Ovary (tissue), 7 donors: ENCODE measurements at regions not wholly inside any gene's neighbourhood (a gene's known extent, or its start where the extent isn't known, plus 50 kb on each side); places are given as distances from the start of the nearest gene placed in this dataset.
A peak's percentile ranks its signal among the peaks of the same experiment; 100 is the strongest.
"Not testable (repeated sequence)": the region's sequence is repeated elsewhere in the genome, so short reads cannot be mapped to it uniquely, and the experiment has no call there.

Experiments
- DNase-seq, 5 donors: peaks; one replicate each; pipeline ENCODE4 v3.0.0-alpha.2; 2019 to 2020
- H3K27ac ChIP-seq, 2 donors: fragments of 200-600 bp; one replicate each; pipeline versions ENCODE4 v1.5.1 to v1.8.0; 2019 to 2022
- H3K27me3 ChIP-seq: fragments of 200-600 bp; one replicate; pipeline ENCODE4 v1.8.0; 2022
- H3K36me3 ChIP-seq: fragments of 200-600 bp; sonication (generic); one replicate; pipeline ENCODE4 v1.5.1; 2019
- H3K4me1 ChIP-seq: one replicate; pipeline ENCODE4 v1.8.1; 2013; ENCODE audit warnings: mild to moderate bottlenecking, moderate library complexity; ENCODE audit not compliant: insufficient read depth
- H3K4me3 ChIP-seq: fragments of 200-600 bp; sonication (generic); one replicate; pipeline ENCODE4 v1.5.1; 2017
- H3K9me3 ChIP-seq, 2 donors: fragments of 200-600 bp in 1 of 2; sonication (generic) in 1 of 2; one replicate each; pipeline versions ENCODE4 v1.5.1 to v1.8.1; 2013 to 2019; ENCODE audit warnings: mild to moderate bottlenecking in 1 of 2, moderate library complexity in 1 of 2
- whole genome bisulfite sequencing, 3 donors: extraction: QIAGEN DNeasy Blood & Tissue Kit in 1 of 3; methylation state at CpG; one replicate each; pipeline versions ENCODE4 v1.1.5 to v1.1.7; 2013 to 2017; 5-methylcytosine and 5-hydroxymethylcytosine counted together
- intact Hi-C, 4 donors: fragments of 100-400 bp; cut with DNase I; formaldehyde crosslinking; loops; one replicate each; pipeline versions ENCODE4 v1.11.0 to v1.15.1; 2022 to 2023
- donor health status: DM: no; HTN: no; CAD: no; lungs with moderate emphysema.
- donor health status: DM: no; HTN: no; CAD: no.
- donor health status: Bipolar disorder and iron deficiency.
- donor health status: DM: no; HTN: no; CAD: no.
- donor health status: DM: yes; HTN: yes; CAD: no.

DNA sequence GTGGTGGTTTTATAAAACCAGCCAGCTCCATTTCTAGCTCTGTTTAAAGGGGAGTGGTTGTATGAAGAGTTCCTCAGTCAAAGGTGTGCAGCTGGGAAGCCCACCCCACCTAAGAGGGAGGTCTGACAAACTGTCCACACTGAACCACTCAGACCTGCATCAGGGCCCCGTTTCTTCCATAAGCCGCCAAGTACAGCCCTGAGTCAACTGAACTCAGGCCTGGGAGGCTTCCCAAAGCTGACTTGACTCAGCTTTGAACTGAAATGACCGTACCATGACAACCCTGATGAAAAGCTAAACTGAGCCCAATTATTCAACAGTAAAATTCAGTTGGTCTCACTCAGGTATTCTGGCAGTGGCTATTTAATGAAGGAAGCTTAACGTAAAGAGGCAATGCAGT, 4027.4 kb upstream of the TPTE start:
- no CpG with 5 or more reads among the region's 4 CpGs for WGBS, 3 donors
- H3K36me3 ChIP-seq, intact Hi-C loops, H3K27me3 ChIP-seq, H3K4me3 ChIP-seq, H3K27ac ChIP-seq, H3K9me3 ChIP-seq, DNase-seq, H3K4me1 ChIP-seq: not testable (repeated sequence)

DNA sequence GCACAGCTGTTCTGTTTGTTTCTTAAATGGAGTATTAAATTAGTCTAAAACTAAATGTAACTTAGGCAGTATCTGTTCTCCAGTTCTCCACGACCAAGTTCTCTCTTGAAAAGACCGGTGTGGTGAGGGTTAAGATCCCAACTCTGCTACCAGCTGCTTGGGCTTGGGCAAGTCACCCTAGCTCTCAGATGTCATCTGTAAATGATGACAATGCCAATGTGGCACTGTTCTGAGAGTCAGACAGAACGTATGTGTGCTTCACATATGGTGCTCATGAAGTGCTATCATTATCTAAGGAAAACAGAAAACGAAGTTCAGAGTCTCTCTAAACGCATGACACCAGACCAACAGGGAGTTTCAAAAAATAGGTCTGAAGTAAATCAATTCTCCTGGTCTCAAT, 4025.0 kb upstream of the TPTE start:
- H3K4me1 ChIP-seq, H3K4me3 ChIP-seq, DNase-seq, H3K36me3 ChIP-seq, H3K9me3 ChIP-seq, H3K27ac ChIP-seq, H3K27me3 ChIP-seq, intact Hi-C loops: not testable (repeated sequence)
- WGBS, 3 donors = 58 to 71% methylated on average over 2 of the region's 5 CpGs; no CpG with 5 or more reads in 1 of the 3 donors

DNA sequence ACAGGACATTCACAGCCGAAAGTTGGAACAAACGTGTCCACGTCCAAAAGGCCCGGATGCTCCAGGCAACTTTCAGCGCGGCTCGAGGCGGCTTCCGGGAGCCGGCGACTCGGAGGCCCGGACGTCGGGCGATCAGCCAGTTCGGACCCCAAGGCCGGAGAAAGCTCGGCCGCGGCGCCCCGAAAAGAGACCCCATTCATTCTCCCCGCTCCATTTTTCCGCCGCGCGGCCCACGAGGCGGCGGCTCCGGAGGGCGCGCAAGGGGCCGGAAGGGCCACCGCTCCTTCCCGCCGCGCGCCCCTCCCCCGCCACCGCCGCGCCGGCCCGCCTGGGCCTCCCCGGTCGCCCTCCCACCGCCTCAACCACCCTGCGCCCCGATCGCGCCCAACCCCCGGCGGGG, 4022.7 kb upstream of the TPTE start:
- 0% methylated on average over 35 of the region's 55 CpGs; no CpG with 5 or more reads in 2 of the 3 donors for WGBS, 3 donors
- intact Hi-C loops, H3K27me3 ChIP-seq, H3K9me3 ChIP-seq, H3K36me3 ChIP-seq, H3K4me1 ChIP-seq, H3K27ac ChIP-seq: not testable (repeated sequence)
- peak overlapping the region; percentile 46 for H3K4me3 ChIP-seq
- peak in 3 of 5 donors; percentile 20 to 65 (median 60) for DNase-seq

DNA sequence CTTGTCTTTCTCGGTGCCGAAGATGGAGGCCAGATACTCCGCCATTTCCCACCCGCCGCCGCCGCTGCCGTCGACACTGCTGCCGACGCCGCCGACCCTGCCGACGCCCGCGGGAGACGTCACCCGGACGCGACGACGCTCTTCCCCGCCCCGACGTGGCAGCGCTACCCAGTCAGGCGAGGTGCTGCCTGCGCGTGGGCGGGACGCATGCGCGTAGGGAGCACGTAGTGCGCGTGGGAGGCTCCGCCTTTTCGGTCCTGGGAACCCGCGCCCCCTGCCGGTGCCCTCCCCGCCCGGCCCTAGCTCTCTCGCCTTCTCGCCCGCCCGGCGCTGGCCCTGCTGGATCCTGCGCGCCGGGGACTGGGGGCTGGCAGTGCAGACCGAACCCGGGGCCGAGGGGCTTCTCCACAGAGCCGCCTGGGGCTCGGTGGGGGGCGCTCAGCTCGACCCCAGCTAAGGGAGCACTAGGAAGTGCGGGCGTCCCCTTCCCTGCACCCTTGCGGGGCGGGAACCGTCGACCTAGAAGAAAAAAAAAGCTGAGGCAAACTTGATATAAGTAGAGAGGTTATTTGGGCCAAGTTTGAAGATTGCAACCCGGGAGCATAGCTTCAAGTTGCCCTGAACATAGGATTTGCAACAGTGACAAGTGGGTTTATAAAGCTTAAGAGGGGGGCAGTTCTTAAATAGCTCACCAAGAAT, 4022.1 kb upstream of the TPTE start:
- H3K27ac ChIP-seq, H3K9me3 ChIP-seq, H3K27me3 ChIP-seq, H3K36me3 ChIP-seq, intact Hi-C loops, H3K4me1 ChIP-seq: not testable (repeated sequence)
- DNase-seq = peak in 4 of 5 donors; percentile 60 to 85 (median 74)
- peak overlapping the region; percentile 46 for H3K4me3 ChIP-seq
- WGBS, 3 donors = 0% methylated on average over 25 of the region's 66 CpGs; no CpG with 5 or more reads in 2 of the 3 donors

DNA sequence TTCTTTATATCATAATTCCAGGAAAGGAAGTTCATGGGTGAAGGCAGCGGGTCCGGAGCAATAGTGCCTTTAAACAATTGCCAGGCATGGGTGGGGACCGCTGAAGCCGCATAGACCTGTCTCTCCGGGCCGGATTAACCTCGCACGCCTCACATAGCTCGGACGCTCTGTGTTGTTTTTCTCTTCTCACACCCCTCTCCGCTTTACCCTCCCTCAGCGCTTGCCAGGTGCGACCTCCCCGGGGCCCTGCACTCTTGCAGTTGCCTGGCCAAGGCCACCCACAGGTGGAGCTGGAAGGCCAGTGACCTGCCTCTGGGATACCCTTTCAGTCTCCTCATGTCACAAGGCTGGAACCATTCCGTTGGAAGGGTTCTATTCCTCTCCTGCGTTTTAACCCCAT, 4021.5 kb upstream of the TPTE start:
- H3K27ac ChIP-seq, H3K36me3 ChIP-seq, H3K27me3 ChIP-seq, intact Hi-C loops, DNase-seq, H3K4me3 ChIP-seq, H3K9me3 ChIP-seq, H3K4me1 ChIP-seq: not testable (repeated sequence)
- no CpG with 5 or more reads among the region's 16 CpGs for WGBS, 3 donors

DNA sequence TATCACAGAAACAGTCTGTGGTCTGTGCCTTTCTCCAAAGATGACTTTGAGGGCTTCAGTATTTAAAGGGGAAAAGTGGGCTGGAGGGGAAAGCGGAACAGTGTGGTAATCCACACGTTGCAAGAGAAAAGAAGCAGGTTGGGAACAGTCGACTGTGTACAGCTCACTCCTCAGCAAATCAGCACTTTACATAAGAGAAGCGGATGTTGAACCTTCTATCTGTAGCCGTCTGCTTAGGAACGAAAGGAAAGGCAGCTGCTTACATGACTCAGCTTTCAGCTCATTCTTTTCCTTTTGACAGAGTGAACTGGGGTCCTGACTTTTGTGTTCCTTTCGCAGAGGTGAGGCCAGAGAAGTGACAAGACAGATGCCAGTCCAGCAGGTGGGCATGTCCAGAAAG, 4020.7 kb upstream of the TPTE start:
- not testable (repeated sequence) for H3K27me3 ChIP-seq, DNase-seq
- no CpG with 5 or more reads among the region's 7 CpGs for WGBS, 3 donors

DNA sequence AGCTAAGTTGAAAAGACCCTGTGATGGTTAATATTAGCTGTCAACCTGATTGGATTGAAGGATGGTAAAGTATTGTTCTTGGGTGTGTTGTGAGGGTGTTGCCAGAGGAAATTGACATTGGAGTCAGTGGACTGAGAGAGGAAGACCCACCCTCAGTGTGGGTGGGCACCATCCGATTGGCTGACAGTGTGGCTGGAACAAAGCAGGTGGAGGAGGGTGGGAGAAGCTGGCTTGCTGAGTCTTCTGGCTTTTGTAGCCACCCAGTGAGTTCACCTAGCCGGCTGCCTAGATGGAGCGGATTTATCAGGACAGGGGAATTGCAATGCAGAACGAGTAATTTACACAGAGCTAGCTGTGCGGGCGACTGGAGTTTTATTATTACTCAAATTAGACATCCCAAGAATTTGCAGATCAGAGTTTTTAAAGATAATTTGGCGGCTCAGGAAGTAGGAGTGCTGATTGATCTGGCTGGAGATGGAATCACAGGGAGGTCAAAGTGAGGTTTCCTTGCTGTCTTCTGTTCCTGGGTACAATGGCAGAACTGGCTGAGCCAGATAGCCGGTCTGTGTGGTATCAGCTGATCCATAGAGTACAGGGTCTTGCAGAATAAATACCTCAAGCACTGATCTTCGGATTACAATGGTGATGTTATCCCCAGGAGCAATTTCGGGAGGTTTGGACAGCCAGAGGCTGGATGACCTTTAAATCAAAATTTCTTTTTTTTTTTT, 4015.1 kb upstream of the TPTE start:
- H3K9me3 ChIP-seq, H3K27ac ChIP-seq, H3K4me1 ChIP-seq, H3K27me3 ChIP-seq, H3K4me3 ChIP-seq, H3K36me3 ChIP-seq, DNase-seq, intact Hi-C loops: not testable (repeated sequence)
- 82% methylated on average over 6 of the region's 10 CpGs; no CpG with 5 or more reads in 2 of the 3 donors for WGBS, 3 donors

More for the DNA sequence above, 4020.7 kb upstream of the TPTE start:
- H3K4me3 ChIP-seq, H3K27ac ChIP-seq, H3K36me3 ChIP-seq, intact Hi-C loops, H3K9me3 ChIP-seq, H3K4me1 ChIP-seq: not testable (repeated sequence)

DNA sequence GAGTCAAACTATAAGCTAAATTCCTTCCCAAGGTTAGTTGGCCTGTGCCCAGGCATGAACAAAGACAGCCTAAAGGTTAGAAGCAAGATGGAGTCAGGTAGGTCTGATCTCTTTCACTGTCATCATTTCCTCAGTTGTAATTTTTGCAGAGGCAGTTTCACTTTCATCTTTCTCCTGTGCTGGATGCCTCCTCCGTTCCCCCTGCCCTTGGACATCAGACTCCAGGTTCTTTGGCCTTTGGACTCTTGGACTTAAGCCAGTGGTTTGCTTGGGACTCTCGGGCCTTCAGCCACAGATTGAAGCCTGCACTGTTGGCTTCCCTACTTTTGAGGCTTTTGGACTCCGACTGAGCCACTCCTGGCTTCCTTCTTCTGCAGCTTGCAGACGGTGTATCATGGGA, 4013.8 kb upstream of the TPTE start:
- H3K9me3 ChIP-seq, H3K27me3 ChIP-seq, H3K27ac ChIP-seq, H3K36me3 ChIP-seq, intact Hi-C loops, H3K4me1 ChIP-seq, DNase-seq, H3K4me3 ChIP-seq: not testable (repeated sequence)
- no CpG with 5 or more reads among the region's 4 CpGs for WGBS, 3 donors

DNA sequence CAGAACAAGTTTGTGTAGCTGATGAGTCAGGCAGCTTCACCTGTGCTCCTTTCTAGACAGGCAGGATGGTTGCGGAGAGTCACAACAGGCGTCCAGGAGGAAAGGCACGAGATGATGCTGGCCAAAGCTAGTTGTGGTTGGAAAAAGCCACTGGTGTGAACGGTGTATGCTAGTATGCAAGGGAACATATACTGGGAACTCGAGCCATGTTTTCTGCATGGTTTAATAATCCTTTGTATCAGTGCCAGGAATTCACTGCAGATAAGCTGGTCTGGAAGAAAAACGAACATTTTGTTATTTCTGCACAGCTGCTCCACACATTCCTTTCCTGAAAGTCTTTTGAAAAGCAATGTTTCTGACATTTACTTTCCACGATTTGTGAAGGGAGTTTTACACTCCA, 3999.6 kb upstream of the TPTE start:
- WGBS, 3 donors = no CpG with 5 or more reads among the region's 7 CpGs
- H3K9me3 ChIP-seq, H3K36me3 ChIP-seq, H3K27ac ChIP-seq, DNase-seq, H3K27me3 ChIP-seq, H3K4me1 ChIP-seq, intact Hi-C loops, H3K4me3 ChIP-seq: not testable (repeated sequence)

DNA sequence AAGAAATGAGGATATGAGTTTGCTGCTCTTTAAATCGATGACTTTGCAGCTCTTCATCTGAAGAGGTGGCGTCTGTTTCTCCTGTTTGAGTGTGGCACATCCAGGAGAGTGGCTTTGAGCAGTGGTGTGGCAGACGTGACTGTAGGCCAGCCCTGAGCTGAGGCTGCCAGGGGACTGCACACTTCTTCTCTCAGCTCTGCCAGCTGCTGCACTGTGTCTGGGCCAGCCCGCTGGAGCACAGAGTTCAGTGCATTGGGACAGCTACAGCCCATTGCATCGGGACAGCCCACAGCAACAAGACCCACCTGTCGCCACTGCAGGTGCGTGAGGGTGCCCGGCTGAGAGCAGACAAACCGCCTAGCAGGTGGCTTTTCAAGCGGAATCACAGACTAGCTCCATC, 3995.2 kb upstream of the TPTE start:
- H3K36me3 ChIP-seq, H3K4me3 ChIP-seq, DNase-seq, H3K4me1 ChIP-seq, H3K9me3 ChIP-seq, H3K27ac ChIP-seq, intact Hi-C loops, H3K27me3 ChIP-seq: not testable (repeated sequence)
- no CpG with 5 or more reads among the region's 10 CpGs for WGBS, 3 donors

DNA sequence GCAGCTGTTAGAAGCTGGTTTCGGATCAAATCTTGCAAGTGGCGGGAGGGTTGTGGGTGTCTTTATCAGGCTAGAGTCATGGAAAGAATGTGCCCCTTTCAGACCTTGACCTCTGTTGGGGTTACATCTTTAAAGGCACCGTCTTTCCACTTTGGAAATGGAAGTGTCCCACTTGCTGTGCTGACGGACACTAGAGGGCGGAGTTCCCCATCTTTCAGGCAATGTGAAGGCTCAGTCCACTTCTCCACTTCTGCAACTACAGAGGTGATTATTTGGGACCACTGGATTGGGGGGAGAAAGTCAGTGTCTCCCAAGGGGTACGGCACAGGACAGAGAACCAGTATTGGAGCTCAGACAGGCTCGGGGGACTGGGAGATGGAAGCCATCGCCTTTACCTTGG, 3990.7 kb upstream of the TPTE start:
- intact Hi-C loops, DNase-seq, H3K4me3 ChIP-seq, H3K36me3 ChIP-seq, H3K4me1 ChIP-seq, H3K9me3 ChIP-seq, H3K27me3 ChIP-seq, H3K27ac ChIP-seq: not testable (repeated sequence)
- 0% methylated on average over 2 of the region's 8 CpGs; no CpG with 5 or more reads in 2 of the 3 donors for WGBS, 3 donors

DNA sequence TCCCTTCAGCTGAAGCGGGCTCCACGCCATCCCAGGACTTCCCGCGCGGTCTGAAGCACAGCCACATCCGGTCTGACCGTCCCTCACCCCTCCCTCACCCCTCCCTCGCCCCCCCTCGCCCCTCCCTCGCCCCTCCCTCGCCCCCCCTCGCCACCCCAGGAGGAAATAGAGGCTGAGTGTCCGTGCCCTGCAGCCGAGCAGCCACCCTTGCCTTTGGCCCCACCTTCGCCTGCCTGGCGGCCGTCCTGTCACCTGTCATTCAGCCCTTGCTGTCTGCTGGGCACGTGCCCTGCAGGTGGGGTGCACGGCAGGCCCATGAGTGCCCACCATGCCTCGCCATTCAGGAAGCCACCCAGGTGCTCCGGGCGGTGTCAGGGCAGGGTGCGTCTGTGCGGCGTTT, 3988.1 kb upstream of the TPTE start:
- H3K36me3 ChIP-seq, intact Hi-C loops, H3K9me3 ChIP-seq, H3K4me1 ChIP-seq, DNase-seq, H3K4me3 ChIP-seq, H3K27ac ChIP-seq, H3K27me3 ChIP-seq: not testable (repeated sequence)
- 31% methylated on average over 2 of the region's 25 CpGs; no CpG with 5 or more reads in 2 of the 3 donors for WGBS, 3 donors
